OCI-LY7 (cell line): ENCODE measurements at regions not wholly inside any gene's neighbourhood (a gene's known extent, or its start where the extent isn't known, plus 50 kb on each side); places are given as distances from the start of the nearest gene placed in this dataset.

Experiments
- CTCF ChIP-seq: fragments of 200-600 bp; sonication (generic); conservative IDR thresholded peaks from 2 replicates; pipeline ENCODE4 v1.5.1; 2014; ENCODE audit warnings: mild to moderate bottlenecking, antibody characterized with exemption, low read length, moderate library complexity, mixed read lengths
- EZH2phosphoT487 ChIP-seq: fragments of 200-600 bp; sonication (generic); IDR thresholded peaks from 2 replicates; pipeline ENCODE4 v1.6.1; 2018; ENCODE audit warnings: low read depth, borderline replicate concordance, mild to moderate bottlenecking, mixed run types, antibody characterized with exemption, low read length, moderate library complexity, mixed read lengths

- TF ChIP-seq CTCF (no peak), EZH2phosphoT487 (no peak)
These were observed 343.9 kb upstream of the AJAP1 start for GRCh38 chr1:4310396-4310923.
